HG03064 (cell line): ENCODE measurements at regions not wholly inside any gene's neighbourhood (a gene's known extent, or its start where the extent isn't known, plus 50 kb on each side); places are given as distances from the start of the nearest gene placed in this dataset.

Experiments used
- ATAC-seq: cut with Tn5 transposase; IDR thresholded peaks from one replicate; pipeline ENCODE4 v1.9.1; 2021; ENCODE audit warnings: low read depth; ENCODE audit not compliant: unreplicated experiment

DNA sequence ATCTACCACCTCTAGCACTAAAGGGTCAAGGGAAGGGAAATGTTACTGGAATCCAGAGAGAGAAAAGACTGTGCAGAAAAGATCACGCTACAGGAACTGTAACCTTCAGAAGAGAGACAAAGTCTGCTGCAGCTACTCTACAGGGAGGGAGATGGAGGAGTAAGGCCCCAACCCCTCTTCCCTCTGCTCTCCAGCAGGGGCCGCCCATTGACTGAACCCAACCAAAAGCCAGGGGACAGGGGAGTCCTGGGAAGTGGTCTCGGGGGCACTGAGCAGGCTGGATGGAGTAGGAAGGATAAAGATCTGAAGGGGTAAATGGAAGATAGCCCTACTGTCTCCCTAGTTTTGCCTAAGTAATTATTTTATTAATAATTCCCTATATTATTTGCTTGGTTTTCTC lies 72.8 kb upstream of the NR5A2 start:
- ATAC-seq = no peak

- ATAC-seq = no peak
Observed at GRCh38 chr1:199955235-199955634, 72.3 kb upstream of the NR5A2 start.

GRCh38 chr1:199956005-199956404 lies 71.5 kb upstream of the NR5A2 start:
- ATAC-seq = no peak

DNA sequence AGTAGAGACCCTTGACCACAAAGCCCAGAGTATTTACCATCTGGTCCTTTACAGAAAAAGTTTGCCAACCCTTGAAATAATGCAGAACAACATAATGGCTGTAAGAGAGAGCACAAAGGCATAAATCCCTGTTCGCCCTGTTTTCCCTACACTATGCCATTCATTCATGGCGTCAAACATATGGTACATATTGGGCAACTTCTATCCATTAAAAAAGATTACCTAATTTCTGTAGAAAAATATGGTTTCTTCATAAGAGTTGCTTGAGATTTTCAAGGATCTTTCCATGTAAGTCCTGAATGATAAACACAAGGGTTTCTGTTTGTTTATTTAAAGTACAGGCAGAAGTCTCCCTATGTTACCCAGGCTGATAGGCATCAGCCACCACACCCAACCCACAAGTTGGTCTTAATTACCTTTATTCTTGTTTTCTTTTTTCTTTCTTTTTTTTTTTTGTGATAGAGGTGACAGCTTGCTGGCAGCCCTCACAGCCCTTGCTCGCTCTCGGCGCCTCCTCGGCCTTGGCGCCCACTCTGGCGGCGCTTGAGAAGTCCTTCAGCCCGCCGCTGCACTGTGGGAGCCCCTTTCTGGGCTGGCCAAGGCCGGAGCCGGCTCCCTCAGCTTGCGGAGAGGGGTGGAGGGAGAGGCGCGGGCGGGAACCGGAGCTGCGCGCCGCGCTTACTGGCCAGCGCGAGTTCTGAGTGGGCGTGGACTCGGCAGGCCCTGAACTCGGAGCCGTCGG lies 68.3 kb upstream of the NR5A2 start:
- ATAC-seq = no peak

DNA sequence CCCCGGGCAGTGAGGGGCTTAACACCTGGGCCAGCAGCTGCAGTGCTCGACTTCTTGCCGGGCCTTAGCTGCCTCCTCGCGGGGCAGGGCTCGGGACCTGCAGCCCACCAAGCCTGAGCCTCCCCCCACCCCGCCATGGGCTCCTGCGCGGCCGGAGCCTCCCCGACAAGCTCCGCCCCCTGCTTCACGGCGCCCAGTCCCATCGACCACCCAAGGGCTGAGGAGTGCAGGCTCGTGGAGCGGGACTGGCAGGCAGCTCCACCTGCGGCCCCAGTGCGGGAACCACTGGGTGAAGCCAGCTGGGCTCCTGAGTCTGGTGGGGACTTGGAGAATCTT lies 67.8 kb upstream of the NR5A2 start:
- no peak for ATAC-seq

DNA sequence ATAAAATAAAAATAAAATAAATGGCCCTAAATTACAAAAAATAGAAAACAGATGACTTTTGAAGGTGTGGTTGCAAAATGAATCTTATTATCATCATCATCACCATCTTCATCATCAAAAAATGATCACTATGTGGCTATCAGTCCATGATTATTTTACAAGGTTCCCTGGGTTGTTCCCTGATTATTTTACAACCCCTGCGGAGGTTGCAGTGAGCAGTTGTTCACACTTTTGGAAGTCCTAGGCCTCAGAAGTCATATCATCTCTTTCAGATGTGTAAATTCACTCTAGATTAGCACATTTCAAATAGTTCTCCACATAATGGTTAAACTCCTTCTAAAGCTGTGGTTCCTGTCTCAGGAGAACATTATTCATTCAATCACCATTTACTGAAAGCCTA lies 57.4 kb upstream of the NR5A2 start:
- no peak for ATAC-seq

GRCh38 chr1:199976496-199977144 lies 50.9 kb upstream of the NR5A2 start:
- ATAC-seq = no peak
